B cell (primary cell): ENCODE measurements at regions not wholly inside any gene's neighbourhood (a gene's known extent, or its start where the extent isn't known, plus 50 kb on each side); places are given as distances from the start of the nearest gene placed in this dataset.

Experiments
- ATAC-seq: fragments of 200-7000 bp; cut with Tn5 transposase; one replicate; pipeline ENCODE4 v1.10.0; 2021; ENCODE audit warnings: low read depth, mild to moderate bottlenecking, moderate number of reproducible peaks, moderate library complexity
- CTCF ChIA-PET: fragments of 350-600 bp; sonication (Branson Sonifier 250); formaldehyde crosslinking; loops from one replicate; lab custom pipeline; 2021; ENCODE audit warnings: antibody characterized with exemption, inconsistent platforms; lab: Charles Lee
- POLR2A ChIA-PET: fragments of 350-600 bp; sonication (Branson Sonifier 250); formaldehyde crosslinking; loops from one replicate; lab custom pipeline; 2021; ENCODE audit warnings: antibody characterized with exemption; lab: Charles Lee
- DNase-seq: peaks from one replicate; pipeline ENCODE4 v3.0.0; 2013
- H2AFZ ChIP-seq: 2 replicates; pipeline ENCODE4 v1.6.1; 2012; ENCODE audit warnings: mild to moderate bottlenecking, low read depth, low read length; ENCODE audit not compliant: insufficient read depth, poor library complexity, severe bottlenecking
- H3K27ac ChIP-seq, 2 donors: 1 replicate in 1 of 2; 2 replicates in 1 of 2; pipeline ENCODE4 v1.5.1; 2012 to 2013; ENCODE audit warnings: low read length in 2 of 2, mild to moderate bottlenecking in 2 of 2, moderate library complexity in 1 of 2
- H3K27me3 ChIP-seq, 4 experiments: fragments of 200-600 bp in 1 of 4; sonication (generic) in 1 of 4; replicated peaks in 1 of 4; 1 replicate in 2 of 4; 2 replicates in 2 of 4; pipeline versions ENCODE4 v1.6.1 to v1.7.0; 2013 to 2016; ENCODE audit warnings: low read length in 3 of 4, mild to moderate bottlenecking in 2 of 4, mixed read lengths in 1 of 4, moderate library complexity in 1 of 4; ENCODE audit not compliant: insufficient read depth in 4 of 4, control insufficient read depth in 3 of 4; ENCODE audit errors: control extremely low read depth in 1 of 4
- H3K36me3 ChIP-seq, 2 experiments: replicated peaks in 1 of 2; 1 replicate in 1 of 2; 2 replicates in 1 of 2; pipeline versions ENCODE4 v1.6.1 to v1.7.1; 2013; ENCODE audit warnings: low read length in 1 of 2; ENCODE audit not compliant: insufficient read depth in 2 of 2, control insufficient read depth in 1 of 2; ENCODE audit errors: control extremely low read depth in 1 of 2, extremely low read depth in 1 of 2
- H3K4me1 ChIP-seq, 2 donors: fragments of 200-600 bp in 1 of 2; sonication (generic) in 1 of 2; 1 replicate in 1 of 2; 2 replicates in 1 of 2; pipeline versions ENCODE4 v1.5.1 to v1.6.1; 2013 to 2017; ENCODE audit warnings: low read length in 2 of 2; ENCODE audit not compliant: control insufficient read depth in 2 of 2, insufficient read depth in 2 of 2
- H3K4me2 ChIP-seq: replicated peaks from 2 replicates; pipeline ENCODE3; 2012; ENCODE audit warnings: mild to moderate bottlenecking, low read depth, low read length; ENCODE audit not compliant: poor library complexity, severe bottlenecking
- H3K4me3 ChIP-seq, 5 experiments: fragments of 200-600 bp in 1 of 5; sonication (generic) in 1 of 5; 1 replicate in 3 of 5; 2 replicates in 2 of 5; pipeline versions ENCODE4 v1.5.1 to v1.7.0; 2011 to 2016; ENCODE audit warnings: low read length in 4 of 5, mild to moderate bottlenecking in 4 of 5, low read depth in 2 of 5, control low read depth in 1 of 5, moderate library complexity in 1 of 5; ENCODE audit not compliant: insufficient read depth in 1 of 5; ENCODE audit errors: control extremely low read depth in 1 of 5, extremely low read depth in 1 of 5
- H3K79me2 ChIP-seq: fragments of 200-600 bp; sonication (generic); one replicate; pipeline ENCODE4 v1.6.0; 2016; ENCODE audit warnings: low read length; ENCODE audit not compliant: control insufficient read depth, insufficient read depth
- H3K9ac ChIP-seq: fragments of 200-600 bp; sonication (generic); 2 replicates; pipeline ENCODE4 v1.6.1; 2017; ENCODE audit warnings: mild to moderate bottlenecking, low read length, moderate library complexity
- H3K9me3 ChIP-seq, 3 donors: one replicate each; pipeline versions ENCODE4 v1.6.1 to v1.7.1; 2013; ENCODE audit warnings: low read length in 2 of 3; ENCODE audit not compliant: control insufficient read depth in 2 of 3, insufficient read depth in 1 of 3; ENCODE audit errors: control extremely low read depth in 1 of 3
- H4K20me1 ChIP-seq: 2 replicates; pipeline ENCODE4 v1.6.0; 2012; ENCODE audit warnings: mild to moderate bottlenecking, low read length; ENCODE audit not compliant: insufficient read depth, control insufficient read depth, poor library complexity, severe bottlenecking
- H3K27ac Mint-ChIP-seq: one replicate; pipeline ENCODE4 v1.8.0; 2021; ENCODE audit warnings: mixed read lengths
- H3K27me3 Mint-ChIP-seq: one replicate; pipeline ENCODE4 v1.8.0; 2021; ENCODE audit warnings: mixed read lengths
- H3K4me1 Mint-ChIP-seq: one replicate; pipeline ENCODE4 v1.8.0; 2021; ENCODE audit warnings: mixed read lengths
- H3K4me3 Mint-ChIP-seq: one replicate; pipeline ENCODE4 v1.8.0; 2021; ENCODE audit warnings: mixed read lengths
- H3K9me3 Mint-ChIP-seq: one replicate; pipeline ENCODE4 v1.8.0; 2022; ENCODE audit warnings: mixed read lengths; ENCODE audit not compliant: insufficient read depth
- EZH2 ChIP-seq: IDR thresholded peaks from 2 replicates; pipeline ENCODE4 v1.6.1; 2012; ENCODE audit warnings: borderline replicate concordance, low read depth, mild to moderate bottlenecking, moderate library complexity, low read length; ENCODE audit not compliant: insufficient read depth, poor library complexity, severe bottlenecking
- WGBS: methylation state at CpG from one replicate; pipeline ENCODE4 v1.1.5; 2013; ENCODE audit warnings: missing lambda C conversion rate; ENCODE audit not compliant: insufficient coverage; 5-methylcytosine and 5-hydroxymethylcytosine counted together
- intact Hi-C: fragments of 100-400 bp; cut with micrococcal nuclease; formaldehyde crosslinking; loops from one replicate; pipeline ENCODE4 v1.10.0; 2022
- TF ChIP-seq, protein P1 (sequence below): fragments of 200-600 bp; IDR thresholded peaks from one replicate; pipeline ENCODE4 v1.8.0; 2022; ENCODE audit warnings: antibody characterized with exemption, mild to moderate bottlenecking

DNA sequence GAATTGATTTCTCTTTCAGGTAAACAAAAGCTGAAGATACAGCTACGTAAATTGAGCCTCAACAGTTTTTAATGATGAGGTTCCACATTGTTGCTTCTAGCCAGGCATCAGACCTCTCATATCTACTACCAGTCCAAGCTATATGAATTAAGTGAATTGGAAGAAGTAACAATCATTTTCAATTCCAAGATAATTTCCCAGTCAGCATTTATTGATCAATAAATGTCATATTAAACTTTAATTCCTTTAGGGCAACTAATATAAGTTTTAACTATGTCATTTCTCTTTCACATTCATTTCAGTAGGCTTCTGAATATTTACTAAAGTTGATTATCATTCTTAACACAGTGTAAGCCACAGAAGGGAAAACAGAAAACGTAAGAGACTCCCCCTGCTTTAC is 1413.7 kb upstream of the CELF2 start:
- Histone ChIP-seq H4K20me1 (no peaks in the 10 kb centered on the region), H3K9me3 (no peaks in the 10 kb centered on the region), H3K4me1 (no peaks in the 10 kb centered on the region), H3K4me2 (no peak overlapping the region), H3K36me3 (no peaks in the 10 kb centered on the region), H3K27ac (no peak overlapping the region), H3K4me3 (no peak overlapping the region), H2AFZ (no peak overlapping the region), H3K79me2 (no peaks in the 10 kb centered on the region), H3K9ac (no peak overlapping the region), H3K27me3 (no peaks in the 10 kb centered on the region)
- no CpG with 5 or more reads among the region's 2 CpGs for WGBS
- DNase-seq (no peak), ATAC-seq (no peak)
- ChIA-PET POLR2A (no interaction called here), CTCF (no interaction called here)
- Mint-ChIP-seq H3K4me3 (no peak overlapping the region), H3K27ac (no peak overlapping the region), H3K27me3 (no peaks in the 10 kb centered on the region), H3K4me1 (no peaks in the 10 kb centered on the region), H3K9me3 (peaks cover 2% of the 10 kb centered on the region)
- TF ChIP-seq, protein P1, sequence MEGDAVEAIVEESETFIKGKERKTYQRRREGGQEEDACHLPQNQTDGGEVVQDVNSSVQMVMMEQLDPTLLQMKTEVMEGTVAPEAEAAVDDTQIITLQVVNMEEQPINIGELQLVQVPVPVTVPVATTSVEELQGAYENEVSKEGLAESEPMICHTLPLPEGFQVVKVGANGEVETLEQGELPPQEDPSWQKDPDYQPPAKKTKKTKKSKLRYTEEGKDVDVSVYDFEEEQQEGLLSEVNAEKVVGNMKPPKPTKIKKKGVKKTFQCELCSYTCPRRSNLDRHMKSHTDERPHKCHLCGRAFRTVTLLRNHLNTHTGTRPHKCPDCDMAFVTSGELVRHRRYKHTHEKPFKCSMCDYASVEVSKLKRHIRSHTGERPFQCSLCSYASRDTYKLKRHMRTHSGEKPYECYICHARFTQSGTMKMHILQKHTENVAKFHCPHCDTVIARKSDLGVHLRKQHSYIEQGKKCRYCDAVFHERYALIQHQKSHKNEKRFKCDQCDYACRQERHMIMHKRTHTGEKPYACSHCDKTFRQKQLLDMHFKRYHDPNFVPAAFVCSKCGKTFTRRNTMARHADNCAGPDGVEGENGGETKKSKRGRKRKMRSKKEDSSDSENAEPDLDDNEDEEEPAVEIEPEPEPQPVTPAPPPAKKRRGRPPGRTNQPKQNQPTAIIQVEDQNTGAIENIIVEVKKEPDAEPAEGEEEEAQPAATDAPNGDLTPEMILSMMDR = no peak
- TF ChIP-seq EZH2 = no peak
- intact Hi-C loops = no loop called here

DNA sequence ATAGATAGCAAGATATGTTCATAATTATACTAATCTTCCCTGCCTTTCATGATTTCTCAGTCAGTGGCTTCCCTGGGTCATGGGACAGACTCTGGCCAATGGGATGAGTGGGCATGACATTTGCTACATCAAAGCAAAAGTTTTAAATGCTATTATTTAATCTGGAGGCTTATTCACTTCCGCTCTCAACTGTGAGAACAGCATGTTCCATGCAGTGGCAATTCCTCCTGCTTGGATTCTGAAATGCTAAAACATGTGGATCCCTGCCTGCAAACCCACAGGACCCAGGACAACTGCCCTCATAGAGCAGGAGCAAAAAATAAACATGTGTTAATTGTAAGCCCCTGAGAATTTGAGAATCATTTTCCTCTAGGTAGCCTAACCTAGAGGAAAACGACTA is 1412.4 kb upstream of the CELF2 start:
- Histone ChIP-seq H3K4me1 (no peaks in the 10 kb centered on the region), H3K9ac (no peak overlapping the region), H3K9me3 (no peaks in the 10 kb centered on the region), H3K79me2 (no peaks in the 10 kb centered on the region), H4K20me1 (no peaks in the 10 kb centered on the region), H3K36me3 (no peaks in the 10 kb centered on the region), H3K27ac (no peak overlapping the region), H2AFZ (no peak overlapping the region), H3K27me3 (no peaks in the 10 kb centered on the region), H3K4me2 (no peak overlapping the region), H3K4me3 (no peak overlapping the region)
- Mint-ChIP-seq H3K27me3 (no peaks in the 10 kb centered on the region), H3K27ac (no peak overlapping the region), H3K4me1 (no peaks in the 10 kb centered on the region), H3K4me3 (no peak overlapping the region), H3K9me3 (peaks cover 2% of the 10 kb centered on the region)
- TF ChIP-seq, protein P1 = no peak
- no peak for TF ChIP-seq EZH2
- no peak for DNase-seq
- ChIA-PET POLR2A (no interaction called here), CTCF (no interaction called here)
- 100% methylated on average over 2 of the region's 2 CpGs for whole genome bisulfite sequencing
- ATAC-seq = no peak
- intact Hi-C loops = no loop called here
